ENCODE measurements at regions not wholly inside any gene's neighbourhood (a gene's known extent, or its start where the extent isn't known, plus 50 kb on each side); places are given as distances from the start of the nearest gene placed in this dataset.

DNA sequence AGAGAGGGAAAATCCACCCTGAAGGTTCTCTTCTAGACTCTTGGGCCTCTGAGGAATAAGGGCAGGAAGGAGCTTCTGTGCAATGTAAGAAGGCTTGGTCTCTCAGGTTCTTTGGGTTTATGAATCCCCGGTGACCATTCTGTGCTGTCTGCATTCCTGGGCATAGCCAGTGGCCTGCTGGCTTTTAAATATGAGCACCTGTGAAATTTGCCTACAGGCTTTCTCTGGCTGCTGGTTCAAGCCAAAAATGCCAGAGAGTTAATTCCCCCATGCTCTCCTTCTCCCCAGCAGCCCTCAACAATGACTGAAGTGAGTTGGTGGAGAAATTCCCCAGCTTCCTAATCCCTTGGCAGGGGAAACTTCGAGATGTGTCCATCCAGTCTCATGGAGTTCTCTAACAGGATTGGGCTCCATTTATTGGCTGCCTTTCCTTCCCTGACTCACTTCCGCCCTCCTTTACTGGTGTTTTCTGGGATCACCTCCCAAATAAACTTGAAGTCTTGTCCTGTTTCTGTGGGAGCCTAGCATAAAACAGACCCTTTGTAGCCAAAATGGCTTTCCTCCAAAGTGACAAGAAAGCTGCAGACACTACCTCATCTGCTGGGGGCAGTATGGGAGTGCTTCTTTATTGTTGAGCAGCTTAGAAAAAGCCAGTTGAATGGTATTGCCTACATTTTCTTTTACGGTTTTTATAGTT, 179.4 kb upstream of the CASK start:
- Histone ChIP-seq H3K4me1 (ENCODE audit: insufficient read depth, low read length, poor library complexity, severe bottlenecking) (no peaks in the 10 kb centered on the region), H3K4me3 (ENCODE audit: low read length, poor library complexity, severe bottlenecking) (no peak overlapping the region), H3K79me2 (ENCODE audit: insufficient read depth, low read length) (no peaks in the 10 kb centered on the region), H3K27me3 (ENCODE audit: insufficient read depth, low read length, poor library complexity, severe bottlenecking) (no peaks in the 10 kb centered on the region), H3K9me2 (replicated peaks; ENCODE audit: low read depth, low read length) (no peaks in the 10 kb centered on the region), H3K9me3 (ENCODE audit: insufficient read depth, low read depth, low read length) (no peaks in the 10 kb centered on the region), H2AFZ (ENCODE audit: low read length) (no peak overlapping the region), H3K4me2 (ENCODE audit: low read depth, low read length, poor library complexity, severe bottlenecking) (no peak overlapping the region), H3F3A (ENCODE audit: low read depth) (no peaks in the 10 kb centered on the region), H3K36me3 (ENCODE audit: insufficient read depth, low read length) (no peaks in the 10 kb centered on the region), H3K9ac (ENCODE audit: low read depth, low read length, poor library complexity, severe bottlenecking) (no peak overlapping the region), H4K20me1 (ENCODE audit: insufficient read depth, low read length, poor library complexity, severe bottlenecking) (no peaks in the 10 kb centered on the region)
- no peak for TF ChIP-seq EZH2phosphoT487 (IDR thresholded peaks at IDR 0.05; ENCODE audit: borderline replicate concordance)
- 0 out of 2 replicates have a peak, but pooled peaks have one; percentile 10 for TF ChIP-seq CTCF (conservative IDR thresholded peaks at IDR 0.05; ENCODE audit: low read length)

DNA sequence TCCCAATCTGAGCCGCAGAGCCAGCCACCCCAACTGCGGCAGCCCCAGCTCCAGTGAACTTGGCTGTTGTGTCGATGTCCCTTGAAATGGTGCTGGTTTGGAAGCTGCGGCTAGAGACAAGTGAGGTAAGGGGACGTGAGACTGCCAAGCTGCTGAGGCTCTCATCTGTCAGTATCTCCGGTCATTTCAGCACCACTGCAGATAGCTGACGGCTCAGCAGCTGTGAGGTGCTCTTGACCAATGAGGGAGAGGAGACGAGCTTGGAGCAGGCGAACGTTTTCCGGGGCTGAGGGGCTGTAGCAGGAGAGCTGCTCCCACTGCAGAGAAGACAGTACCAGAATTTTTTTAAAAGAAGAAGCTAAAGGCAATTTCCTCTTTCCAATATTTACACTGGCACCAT, 175.5 kb upstream of the CASK start:
- no peaks in the 10 kb centered on the region for H3F3A ChIP-seq (ENCODE audit: low read depth)
- H3K9ac ChIP-seq (ENCODE audit: low read depth, low read length, poor library complexity, severe bottlenecking), result no peak overlapping the region
- no peaks in the 10 kb centered on the region for H4K20me1 ChIP-seq (ENCODE audit: insufficient read depth, low read length, poor library complexity, severe bottlenecking)
- H3K4me3 ChIP-seq (ENCODE audit: low read length, poor library complexity, severe bottlenecking), result no peak overlapping the region
- H2AFZ ChIP-seq (ENCODE audit: low read length), result no peak overlapping the region
- no peaks in the 10 kb centered on the region for H3K9me3 ChIP-seq (ENCODE audit: insufficient read depth, low read depth, low read length)
- no peak overlapping the region for H3K4me2 ChIP-seq (ENCODE audit: low read depth, low read length, poor library complexity, severe bottlenecking)
- no peaks in the 10 kb centered on the region for H3K4me1 ChIP-seq (ENCODE audit: insufficient read depth, low read length, poor library complexity, severe bottlenecking)
- H3K36me3 ChIP-seq (ENCODE audit: insufficient read depth, low read length), result no peaks in the 10 kb centered on the region
- H3K27me3 ChIP-seq (ENCODE audit: insufficient read depth, low read length, poor library complexity, severe bottlenecking), result no peaks in the 10 kb centered on the region
- H3K9me2 ChIP-seq (replicated peaks; ENCODE audit: low read depth, low read length), result no peaks in the 10 kb centered on the region
- TF ChIP-seq CTCF (conservative IDR thresholded peaks at IDR 0.05; ENCODE audit: low read length), result no peak
- no peaks in the 10 kb centered on the region for H3K79me2 ChIP-seq (ENCODE audit: insufficient read depth, low read length)

- TF ChIP-seq CTCF (conservative IDR thresholded peaks at IDR 0.05; ENCODE audit: low read length), result no peak
- no peak for TF ChIP-seq EZH2phosphoT487 (IDR thresholded peaks at IDR 0.05; ENCODE audit: borderline replicate concordance)
- no peaks in the 10 kb centered on the region for H3K79me2 ChIP-seq (ENCODE audit: insufficient read depth, low read length)
- no peak overlapping the region for H3K9ac ChIP-seq (ENCODE audit: low read depth, low read length, poor library complexity, severe bottlenecking)
Observed at GRCh38 chrX:42097486-42097885, 174.1 kb upstream of the CASK start.

More at GRCh38 chrX:42097486-42097885, 174.1 kb upstream of the CASK start:
- H3K4me2 ChIP-seq (ENCODE audit: low read depth, low read length, poor library complexity, severe bottlenecking), result no peak overlapping the region
- H3K36me3 ChIP-seq (ENCODE audit: insufficient read depth, low read length), result no peaks in the 10 kb centered on the region
- no peaks in the 10 kb centered on the region for H3K9me2 ChIP-seq (replicated peaks; ENCODE audit: low read depth, low read length)
- H3K4me1 ChIP-seq (ENCODE audit: insufficient read depth, low read length, poor library complexity, severe bottlenecking), result no peaks in the 10 kb centered on the region
- H3F3A ChIP-seq (ENCODE audit: low read depth), result no peaks in the 10 kb centered on the region
- no peaks in the 10 kb centered on the region for H3K27me3 ChIP-seq (ENCODE audit: insufficient read depth, low read length, poor library complexity, severe bottlenecking)
- H3K9me3 ChIP-seq (ENCODE audit: insufficient read depth, low read depth, low read length), result no peaks in the 10 kb centered on the region
- no peak overlapping the region for H2AFZ ChIP-seq (ENCODE audit: low read length)
- no peak overlapping the region for H3K4me3 ChIP-seq (ENCODE audit: low read length, poor library complexity, severe bottlenecking)
- H4K20me1 ChIP-seq (ENCODE audit: insufficient read depth, low read length, poor library complexity, severe bottlenecking), result no peaks in the 10 kb centered on the region

Data from Loucy (cell line).